ENCODE measurements at regions not wholly inside any gene's neighbourhood (a gene's known extent, or its start where the extent isn't known, plus 50 kb on each side); places are given as distances from the start of the nearest gene placed in this dataset.

- no peak for TF ChIP-seq PATZ1 (CRISPR knock-in tag; IDR thresholded peaks at IDR 0.05; ENCODE audit: borderline replicate concordance)
- no peak for TF ChIP-seq SNAI2 (CRISPR knock-in tag; IDR thresholded peaks at IDR 0.05)
- no peak for TF ChIP-seq GLIS3 (CRISPR knock-in tag; IDR thresholded peaks at IDR 0.05)
- TF ChIP-seq ZNF565 (CRISPR knock-in tag; conservative IDR thresholded peaks at IDR 0.05; ENCODE audit: low read depth): no peak
- no peak for TF ChIP-seq CREB5 (CRISPR knock-in tag; IDR thresholded peaks at IDR 0.05; ENCODE audit: low read depth)
- no peak for TF ChIP-seq OSR1 (CRISPR knock-in tag; IDR thresholded peaks at IDR 0.05)
- no peak for TF ChIP-seq BACH2 (CRISPR knock-in tag; IDR thresholded peaks at IDR 0.05; ENCODE audit: borderline replicate concordance)
- TF ChIP-seq ISL1 (CRISPR knock-in tag; IDR thresholded peaks at IDR 0.05): no peak
- TF ChIP-seq ARNTL (CRISPR knock-in tag; IDR thresholded peaks at IDR 0.05; ENCODE audit: borderline replicate concordance, low read depth): no peak
- TF ChIP-seq CSDC2 (CRISPR knock-in tag; IDR thresholded peaks at IDR 0.05): no peak
- no peak for TF ChIP-seq PPARA (CRISPR knock-in tag; IDR thresholded peaks at IDR 0.05; ENCODE audit: borderline replicate concordance)
Observed at GRCh38 chr4:112876316-112876715, 173.1 kb upstream of the ANK2 start.
